GM19035 (cell line): ENCODE measurements at regions not wholly inside any gene's neighbourhood (a gene's known extent, or its start where the extent isn't known, plus 50 kb on each side); places are given as distances from the start of the nearest gene placed in this dataset.

Source experiments
- ATAC-seq: cut with Tn5 transposase; IDR thresholded peaks from one replicate; pipeline ENCODE4 v1.9.1; 2021; ENCODE audit not compliant: unreplicated experiment

DNA sequence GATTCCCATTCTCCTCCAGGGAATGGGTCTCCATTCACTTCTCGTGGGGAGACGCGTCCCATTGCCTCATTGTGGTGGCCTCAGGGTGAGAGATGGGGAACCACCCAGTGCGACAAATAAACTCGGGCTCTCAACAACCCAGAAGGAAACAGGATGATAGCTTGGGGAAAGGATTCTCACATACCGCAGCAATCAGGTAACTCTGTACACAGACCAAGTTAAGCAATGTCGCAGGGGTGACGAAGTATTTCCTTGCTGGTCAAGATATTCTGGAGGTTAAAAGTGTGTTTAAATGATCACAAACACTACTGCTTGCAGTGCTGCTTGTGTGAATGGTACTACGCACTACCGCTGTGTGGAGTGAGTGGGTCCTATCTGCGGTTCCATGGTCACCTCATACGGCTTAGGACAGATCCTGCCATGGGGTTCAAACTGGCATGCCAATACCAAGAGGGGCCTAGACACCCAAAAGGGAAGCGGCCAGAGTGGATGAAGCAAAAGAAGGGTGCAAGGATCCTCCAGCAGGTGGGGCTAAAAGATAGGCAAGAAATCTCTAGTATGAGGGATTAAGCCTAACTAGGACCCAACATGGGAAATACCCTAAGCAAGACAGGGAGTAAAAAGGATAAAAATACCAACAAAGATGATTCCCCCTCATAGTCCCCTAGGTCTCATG, 143.8 kb upstream of the TMEM106B start:
- peak; percentile 78 for ATAC-seq

DNA sequence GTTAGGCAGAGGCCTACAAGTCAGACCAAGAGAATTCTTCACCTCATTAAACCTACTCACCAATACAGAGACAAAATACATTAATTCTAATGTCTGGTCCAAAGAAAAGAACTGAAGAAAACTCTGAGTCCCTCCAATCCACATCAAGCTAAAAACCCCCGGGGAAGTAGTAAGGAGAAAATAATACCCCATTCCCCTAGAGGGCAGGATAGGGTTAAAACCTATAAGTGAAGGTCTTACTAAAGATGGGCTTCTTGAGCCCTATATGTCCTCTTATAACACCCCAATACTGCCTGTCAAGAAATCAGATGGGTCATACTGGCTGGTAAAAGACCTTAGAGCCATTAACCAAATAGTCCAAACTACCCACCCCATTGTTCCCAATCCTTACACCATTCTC, 141.3 kb upstream of the TMEM106B start:
- no peak for ATAC-seq

DNA sequence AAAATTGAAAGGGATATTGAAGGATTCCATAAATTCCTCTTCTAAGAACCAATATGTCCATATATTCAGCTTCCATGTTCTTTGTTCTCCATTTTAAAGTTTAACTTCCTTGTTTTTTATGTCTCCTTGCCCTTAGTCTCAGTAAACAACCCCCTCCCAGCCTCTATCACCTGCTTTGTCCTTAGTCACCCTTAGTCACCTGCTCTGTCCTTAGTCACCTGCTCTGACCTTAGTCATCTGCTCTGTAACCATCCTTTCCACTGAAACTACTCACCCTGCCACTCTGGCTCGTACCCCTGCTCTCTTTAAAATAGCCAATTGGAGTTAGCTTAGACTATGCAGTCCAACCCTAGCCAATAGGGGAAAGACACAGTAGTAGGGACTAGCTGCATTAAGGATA, 136.2 kb upstream of the TMEM106B start:
- ATAC-seq, result no peak

DNA sequence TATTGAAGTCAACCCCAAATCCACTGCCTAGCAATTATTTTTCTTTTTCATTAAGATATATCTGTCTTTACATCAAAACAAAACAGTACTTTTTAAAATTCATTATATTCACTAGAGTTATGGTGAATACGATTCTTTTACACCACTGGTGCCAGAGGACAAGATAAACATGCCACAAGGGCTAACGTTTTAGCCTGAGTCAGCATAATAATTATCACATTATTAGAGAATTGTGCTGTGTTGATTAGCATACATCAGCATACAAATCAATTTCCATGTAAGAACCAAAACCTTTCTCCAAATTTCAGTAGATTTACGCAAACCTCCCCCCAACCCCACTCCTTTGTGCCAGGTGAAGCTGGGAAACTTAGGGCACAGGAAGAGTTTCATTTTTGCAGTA, 131.1 kb upstream of the TMEM106B start:
- no peak for ATAC-seq

DNA sequence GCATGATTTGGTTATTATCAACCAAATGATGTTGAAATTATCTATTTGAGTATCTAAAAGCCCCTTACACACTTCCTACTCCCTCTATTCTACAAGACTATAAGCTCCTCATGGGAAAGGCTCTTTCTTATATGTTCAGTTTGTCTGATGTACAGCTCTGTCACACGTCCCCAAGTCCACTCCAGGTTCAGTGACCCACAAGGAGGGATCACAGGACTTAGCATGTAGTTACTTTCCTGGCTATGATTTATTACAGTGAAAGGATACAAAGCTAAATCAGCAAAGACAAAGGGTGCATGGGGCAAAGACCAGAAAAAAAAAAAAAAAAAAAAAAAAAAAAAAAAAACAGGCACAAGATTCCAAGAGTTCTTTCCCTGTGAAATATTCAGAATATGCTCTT, 125.6 kb upstream of the TMEM106B start:
- ATAC-seq, result no peak

DNA sequence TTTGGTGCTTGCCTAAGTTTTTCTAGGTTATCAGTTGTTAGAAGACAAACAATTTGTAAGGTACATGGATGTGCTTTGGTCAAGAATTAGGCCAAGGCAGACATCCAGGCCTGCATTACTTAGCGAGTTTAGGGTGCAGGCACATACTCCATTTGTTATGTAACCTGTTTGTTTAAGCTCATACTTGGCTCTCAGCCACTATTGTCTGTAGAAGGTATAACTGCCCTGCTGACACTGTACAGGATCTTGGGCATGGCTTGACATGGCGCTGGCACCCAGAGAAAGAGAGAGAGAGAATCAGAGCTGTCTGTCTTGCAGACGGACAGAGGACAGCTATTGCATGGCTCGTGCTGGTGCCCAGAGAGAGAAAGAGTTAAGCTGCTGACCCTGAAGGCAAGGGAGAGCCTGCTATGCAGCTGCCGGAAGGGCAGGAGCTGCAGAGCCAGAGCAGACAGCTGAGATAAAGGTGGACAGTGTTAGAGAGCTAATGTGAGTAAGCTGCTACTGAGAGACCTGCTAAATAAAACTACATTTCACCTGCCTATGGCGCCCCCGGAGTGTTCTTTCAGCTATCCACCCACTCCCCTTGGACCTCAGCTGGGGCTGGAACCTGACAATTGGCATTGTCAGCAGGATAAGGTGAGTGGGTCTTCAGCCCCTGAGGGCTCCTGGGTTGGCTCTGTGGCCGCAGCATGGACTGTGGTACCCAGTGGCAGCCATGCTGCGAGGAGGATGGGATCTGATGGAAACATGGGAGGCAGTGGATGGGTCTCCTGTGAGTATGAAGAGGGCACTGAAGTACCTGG, 120.9 kb upstream of the TMEM106B start:
- no peak for ATAC-seq

DNA sequence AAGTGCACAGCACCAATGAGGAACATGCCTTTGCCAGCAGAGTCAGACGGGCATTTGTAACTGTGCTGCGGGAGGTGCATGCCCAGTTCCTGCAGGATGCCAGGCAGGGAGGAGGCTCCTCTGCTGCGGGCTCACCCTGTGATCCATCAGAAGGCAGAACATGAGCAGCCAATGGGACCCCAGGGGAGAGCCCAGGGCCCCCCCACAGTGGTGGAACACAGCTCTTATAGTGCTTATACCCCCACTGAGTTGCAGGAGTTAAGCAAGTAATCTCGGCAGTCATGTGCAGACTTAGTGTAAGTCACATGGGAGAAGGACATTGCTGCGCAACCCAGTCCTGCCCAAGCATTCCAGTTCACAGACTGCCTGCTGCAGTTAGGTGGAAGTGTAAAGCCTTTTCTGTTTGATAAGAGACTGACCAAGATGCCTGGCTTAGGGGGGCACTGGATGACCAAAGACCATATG, 120.3 kb upstream of the TMEM106B start:
- ATAC-seq, result no peak

DNA sequence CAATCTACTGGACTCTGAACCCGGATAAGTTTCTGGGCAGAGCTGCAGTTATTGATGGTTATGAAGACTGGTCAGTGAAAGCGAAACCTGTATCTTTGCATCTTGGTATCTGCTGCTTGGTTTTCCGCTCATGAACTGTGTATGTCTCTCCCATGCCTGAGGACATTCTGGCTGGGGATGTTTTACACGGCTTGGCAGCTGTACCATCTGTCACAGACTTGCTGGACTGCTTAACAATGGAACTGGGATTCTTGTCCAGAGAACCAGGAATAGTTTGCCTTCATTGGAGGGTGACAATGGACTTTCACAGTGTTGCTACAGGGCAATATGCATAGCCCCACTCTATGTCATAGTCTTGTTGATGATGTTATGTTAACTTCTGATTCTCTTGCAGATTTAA, 119.9 kb upstream of the TMEM106B start:
- ATAC-seq, result no peak

DNA sequence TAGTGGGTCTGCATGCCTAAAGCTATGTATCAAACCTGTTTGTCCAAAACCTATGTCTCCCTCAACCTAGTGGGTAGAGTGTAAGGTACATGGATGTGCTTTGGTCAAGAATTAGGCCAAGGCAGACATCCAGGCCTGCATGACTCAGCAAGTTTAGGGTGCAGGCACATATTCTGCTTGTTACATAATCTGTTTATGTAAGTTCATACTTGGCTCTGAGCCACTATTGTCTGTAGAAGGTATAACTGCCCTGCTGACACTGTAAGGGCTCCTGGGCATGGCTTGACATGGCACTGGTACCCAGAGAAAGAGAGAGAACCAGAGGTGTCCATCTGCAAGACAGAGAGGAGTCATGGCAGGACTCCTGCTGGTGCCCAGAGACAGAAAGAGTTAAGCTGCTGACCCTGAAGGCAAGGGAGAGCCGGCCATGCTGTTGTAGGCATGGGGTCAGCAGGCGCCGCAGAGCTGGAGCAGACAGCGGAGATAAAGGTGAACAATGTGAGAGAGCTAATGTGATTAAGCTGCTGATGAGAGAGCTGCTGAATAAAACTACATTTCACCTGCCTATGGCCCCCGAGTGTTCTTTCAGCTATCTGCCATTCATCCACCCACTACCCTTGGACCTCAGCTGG, 118.5 kb upstream of the TMEM106B start:
- no peak for ATAC-seq

DNA sequence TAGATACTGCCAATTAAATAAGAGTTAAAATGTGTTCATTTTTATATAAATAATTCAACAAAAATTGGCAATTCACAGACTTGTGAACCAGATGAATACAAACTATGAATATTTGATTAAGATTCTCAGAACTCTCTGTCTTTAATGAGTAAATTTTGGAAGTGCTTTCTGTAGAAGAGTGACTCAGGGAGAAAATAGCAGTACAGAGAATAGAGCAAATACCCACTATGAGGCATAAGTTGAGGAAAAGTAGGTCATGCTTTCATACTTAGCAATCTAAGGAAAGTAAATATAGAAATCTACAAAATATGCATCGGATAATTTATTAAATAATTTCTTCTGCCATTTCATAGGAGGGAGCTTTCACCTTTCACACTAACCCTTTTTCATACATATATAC, 117.7 kb upstream of the TMEM106B start:
- no peak for ATAC-seq

DNA sequence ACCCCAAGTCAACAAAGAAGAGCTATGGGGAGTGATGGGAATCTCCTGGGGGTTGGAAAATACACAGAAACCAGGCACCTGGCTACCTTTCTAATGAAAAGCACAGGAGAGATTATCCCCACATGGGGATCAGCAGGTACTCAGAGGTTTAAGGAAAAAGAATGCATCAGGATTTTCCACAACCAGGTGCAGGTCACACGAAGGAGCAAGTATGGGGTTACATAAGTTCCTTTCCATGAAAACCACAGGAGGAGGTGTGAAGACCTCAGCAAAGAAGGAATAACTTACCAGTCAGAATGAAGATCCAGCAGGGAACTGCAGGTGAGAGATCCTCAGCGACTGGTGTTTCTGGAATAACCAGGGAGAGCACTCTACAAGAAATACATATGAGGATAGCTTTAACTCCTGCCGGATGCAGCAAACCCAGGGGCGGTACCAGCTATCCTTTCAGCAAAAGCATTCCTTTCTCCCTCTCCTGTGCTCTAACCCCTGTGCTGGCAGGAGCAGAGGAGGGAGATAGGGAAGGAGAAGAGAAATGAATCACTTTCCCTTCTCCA, 116.7 kb upstream of the TMEM106B start:
- ATAC-seq, result no peak

DNA sequence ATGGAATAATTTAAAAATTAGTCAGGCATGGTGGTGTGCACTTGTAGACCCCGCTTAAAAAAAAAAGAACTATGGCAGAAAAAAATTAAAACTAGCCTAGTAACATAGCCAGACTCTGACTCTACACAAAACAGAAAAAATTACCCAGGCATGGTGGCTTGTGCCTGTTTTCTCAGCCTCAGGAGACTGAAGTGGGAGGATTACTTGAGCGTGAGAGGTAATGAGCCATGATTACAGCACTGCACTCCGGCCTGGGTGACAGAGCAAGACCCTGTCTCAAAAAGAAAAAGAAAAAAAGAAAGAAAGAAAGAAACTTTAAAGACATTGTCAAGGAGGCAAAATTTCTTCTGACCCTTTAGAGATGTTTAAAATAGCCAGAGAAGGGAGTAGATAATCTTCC, 109.0 kb upstream of the TMEM106B start:
- no peak for ATAC-seq

DNA sequence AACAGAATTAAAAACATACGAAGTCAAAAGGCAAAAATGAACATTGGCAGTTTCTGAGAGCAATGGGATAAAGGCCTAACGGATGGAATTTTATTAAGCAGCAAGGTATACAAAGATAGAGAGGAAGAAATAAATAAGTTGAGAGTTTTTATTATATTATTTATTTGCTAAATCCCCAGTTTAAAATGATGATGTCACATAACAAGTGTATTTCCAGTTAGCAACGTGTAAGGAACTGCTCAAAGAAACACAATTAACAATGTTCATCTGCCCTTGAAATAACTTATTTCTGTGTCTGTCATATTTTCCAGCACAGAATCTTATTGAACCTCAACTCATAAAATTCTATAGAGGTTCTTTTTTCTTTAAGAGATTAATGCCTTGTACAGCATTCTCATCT, 108.6 kb upstream of the TMEM106B start:
- ATAC-seq, result no peak

DNA sequence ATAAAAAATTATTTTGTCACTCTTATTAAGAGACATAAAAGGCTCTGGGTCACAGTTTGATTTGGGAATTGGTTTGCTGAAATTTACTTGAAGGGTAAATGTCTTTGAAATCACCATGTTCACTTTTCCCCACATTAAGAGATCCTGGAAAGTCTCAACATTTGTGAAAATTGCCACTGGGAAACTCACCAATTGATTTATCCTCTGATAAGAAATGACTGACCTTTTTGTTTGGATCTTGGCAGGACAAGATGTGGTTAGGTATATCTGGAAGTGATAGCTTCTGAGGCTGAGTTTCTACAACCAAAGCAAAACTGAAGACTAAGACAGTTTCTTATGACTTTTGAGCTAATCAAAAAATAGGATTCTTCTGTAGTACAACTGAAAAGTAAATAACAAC, 107.1 kb upstream of the TMEM106B start:
- ATAC-seq, result no peak

DNA sequence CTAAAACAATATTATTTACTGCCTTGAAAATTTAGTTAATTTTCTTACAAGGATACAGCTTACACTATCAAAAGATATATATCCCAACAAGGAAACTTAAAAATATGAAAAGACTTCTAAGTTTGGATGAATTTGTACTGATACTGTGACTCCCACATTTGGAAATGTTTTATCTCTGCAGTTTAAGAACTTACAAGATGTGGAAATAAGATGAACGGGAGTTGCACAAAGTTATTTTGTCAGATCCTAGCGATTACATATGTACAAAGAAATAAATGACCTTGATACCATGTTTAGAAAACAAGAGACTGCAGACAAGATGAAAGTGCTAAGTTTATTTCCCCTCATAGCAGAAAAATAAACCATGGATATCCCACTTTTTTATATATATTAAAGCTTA, 103.7 kb upstream of the TMEM106B start:
- ATAC-seq, result no peak

DNA sequence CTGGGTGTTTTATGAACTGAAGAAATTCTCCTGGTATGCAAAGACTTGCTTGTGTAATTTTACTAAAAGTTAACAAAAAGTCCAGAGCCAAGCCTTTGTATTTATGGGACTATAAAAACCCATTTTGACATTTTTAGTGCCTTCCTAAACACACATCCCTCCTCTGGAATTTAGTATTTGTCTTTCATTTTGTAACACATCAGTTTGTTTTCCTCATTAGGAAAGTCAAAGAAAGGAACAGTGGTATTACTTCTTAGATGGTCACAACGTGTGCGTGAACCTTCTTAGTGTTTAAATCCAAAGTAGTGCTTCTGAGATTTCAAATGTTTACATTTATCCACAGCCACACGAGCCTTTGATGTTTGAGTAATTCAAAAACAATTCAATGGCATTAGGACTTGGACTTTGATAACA, 103.2 kb upstream of the TMEM106B start:
- no peak for ATAC-seq

DNA sequence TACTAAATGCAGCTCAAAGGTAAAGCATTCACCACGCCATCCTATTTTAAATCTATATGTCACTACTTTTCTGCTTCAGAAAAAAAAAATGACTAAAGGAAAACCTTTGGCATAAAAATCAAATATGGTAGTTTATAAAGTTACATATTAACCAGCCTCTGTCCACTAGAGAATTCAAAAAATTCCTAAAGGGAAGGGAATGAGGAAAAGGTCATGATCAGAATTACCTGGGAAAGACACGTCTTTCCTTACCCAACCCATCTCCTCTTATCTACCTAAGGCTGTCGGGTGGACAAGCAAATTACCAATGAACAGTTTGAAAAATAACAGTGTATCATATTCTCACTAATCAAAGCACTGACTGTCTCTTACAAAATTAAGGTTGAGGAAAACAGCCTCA, 100.7 kb upstream of the TMEM106B start:
- no peak for ATAC-seq

DNA sequence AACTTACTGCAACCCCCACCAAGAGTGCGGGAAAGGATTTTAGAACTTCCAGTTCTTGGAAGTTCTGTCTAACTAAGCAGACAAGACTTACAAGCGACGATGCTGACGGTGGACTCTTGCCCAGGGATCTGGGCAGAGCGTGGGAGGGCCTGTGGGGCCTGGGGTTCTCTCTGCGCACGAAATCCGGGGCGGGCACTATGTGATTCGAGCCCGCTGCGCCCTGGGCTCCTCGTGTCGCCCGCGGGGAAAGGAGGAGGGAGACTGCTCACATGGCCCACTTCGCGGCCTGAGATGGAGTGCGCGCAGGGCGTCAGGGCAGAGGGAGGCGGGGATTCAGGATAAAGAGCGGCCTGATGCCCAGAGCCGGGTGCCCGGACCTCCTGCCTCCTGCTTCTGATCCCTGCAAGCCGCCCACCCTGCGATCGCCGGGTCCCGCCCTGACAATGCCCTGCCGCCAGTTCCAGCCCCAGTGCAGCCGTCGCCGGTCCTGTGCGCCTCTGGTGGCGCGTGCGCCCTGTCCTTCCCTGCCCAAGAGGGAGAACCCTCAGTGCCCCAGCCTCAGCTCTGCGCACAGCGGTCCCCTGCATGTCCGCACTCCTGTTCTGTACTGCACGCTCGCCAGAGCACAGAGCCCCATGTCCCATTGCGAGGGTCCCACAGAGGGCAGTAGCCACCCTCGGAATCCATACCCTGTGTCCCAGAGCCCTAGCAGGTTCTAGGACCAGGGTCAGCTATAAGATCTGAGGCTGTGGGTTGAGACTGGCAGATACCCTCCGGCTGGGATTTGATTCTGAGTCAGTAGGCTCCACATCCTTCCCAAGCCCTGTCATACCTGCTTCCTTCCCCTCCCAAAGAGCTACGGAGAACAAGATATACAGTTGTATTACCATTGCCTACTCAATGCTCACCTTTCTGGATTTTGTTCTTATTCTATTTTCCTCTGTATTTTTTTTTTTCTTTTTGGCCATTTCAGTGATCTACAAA, 99.4 kb upstream of the TMEM106B start:
- no peak for ATAC-seq

DNA sequence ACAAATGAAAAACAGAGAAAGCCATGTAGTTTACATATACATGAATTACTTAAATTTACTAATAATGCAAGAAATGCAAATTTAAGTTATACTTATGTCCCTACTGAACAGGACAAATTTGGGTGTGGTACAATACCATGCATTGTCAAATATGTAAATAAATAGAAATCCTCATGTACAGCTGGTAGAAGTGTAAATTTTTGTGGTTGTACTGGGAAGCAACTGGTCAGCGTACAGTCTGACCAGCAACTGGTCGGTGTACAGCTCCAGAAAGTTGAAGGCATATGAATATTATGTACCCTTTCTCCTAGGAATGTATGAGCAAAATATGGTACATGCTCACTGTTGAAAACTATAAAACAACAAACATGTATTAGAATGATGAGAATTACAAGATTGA, 93.9 kb upstream of the TMEM106B start:
- no peak for ATAC-seq

DNA sequence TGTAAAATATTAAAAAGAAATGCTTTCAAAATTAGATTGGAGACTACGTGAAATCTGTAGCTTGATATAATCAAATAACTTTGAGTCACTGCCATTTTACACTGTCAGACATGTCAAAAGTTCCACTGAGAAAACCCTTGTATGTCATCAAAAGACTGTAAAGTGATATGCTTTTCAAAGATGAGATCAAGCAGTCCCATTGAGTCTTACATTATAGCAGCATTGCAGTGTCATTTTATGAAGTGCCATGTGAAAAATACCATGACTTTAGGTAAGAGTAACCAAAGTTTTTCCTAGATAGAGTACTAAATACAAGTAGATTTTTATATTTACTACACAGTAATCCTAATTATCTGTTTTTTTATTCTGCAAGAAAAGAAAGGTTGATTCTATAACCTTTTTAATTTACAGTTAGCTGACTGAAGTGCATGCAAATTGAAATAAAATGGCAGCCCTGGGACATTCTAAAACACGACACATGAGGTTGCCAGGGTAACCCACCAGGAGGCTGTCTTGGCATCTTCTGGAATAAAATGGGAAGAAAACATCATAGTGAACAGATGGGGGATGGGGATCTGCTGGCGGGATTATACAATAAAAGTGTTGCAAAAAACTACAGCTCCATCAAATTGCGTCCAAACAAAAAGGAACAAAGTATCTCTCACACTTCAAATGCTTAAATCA, 91.3 kb upstream of the TMEM106B start:
- ATAC-seq, result no peak
